ENCODE measurements at regions not wholly inside any gene's neighbourhood (a gene's known extent, or its start where the extent isn't known, plus 50 kb on each side); places are given as distances from the start of the nearest gene placed in this dataset.

- TF ChIP-seq POLR2AphosphoS5 (IDR thresholded peaks at IDR 0.05) = no peak
- no peak for TF ChIP-seq POLR2A (IDR thresholded peaks at IDR 0.05)
- no peak for TF ChIP-seq EP300 (IDR thresholded peaks at IDR 0.05; ENCODE audit: low read depth)
- no peak for TF ChIP-seq CTCF (IDR thresholded peaks at IDR 0.05)
- Histone ChIP-seq H3K27ac (no peak overlapping the region), H3K9me3 (no peaks in the 10 kb centered on the region), H3K27me3 (no peaks in the 10 kb centered on the region), H3K4me1 (no peaks in the 10 kb centered on the region), H3K36me3 (no peaks in the 10 kb centered on the region), H3K4me3 (no peak overlapping the region)
- intact Hi-C loops (cut with DNase I; ENCODE audit: low total_unique reads) (no loop called here), in situ Hi-C loops (cut with MboI; ENCODE audit: low pct_ligation_motif_present in 1 of 4, low pct_unique_long_range_greater_than_20kb in 1 of 4, low sequenced_read_pairs in 3 of 4) (no loop called here)
- 60% methylated on average over 2 of the region's 2 CpGs; no CpG with 5 or more reads in 1 of the 2 donors for WGBS, 2 donors (ENCODE audit: low coverage in 1 of 2)
- no peak for DNase-seq
Measured at GRCh38 chr16:51405361-51405760, 254.3 kb upstream of the SALL1 start.

GRCh38 chr16:51404386-51404785, 253.3 kb upstream of the SALL1 start:
- no peaks in the 10 kb centered on the region for H3K4me1 ChIP-seq
- H3K27ac ChIP-seq = no peak overlapping the region
- no peaks in the 10 kb centered on the region for H3K9me3 ChIP-seq
- no peak for TF ChIP-seq POLR2AphosphoS5 (IDR thresholded peaks at IDR 0.05)
- no peak for TF ChIP-seq CTCF (IDR thresholded peaks at IDR 0.05)
- TF ChIP-seq POLR2A (IDR thresholded peaks at IDR 0.05) = no peak
- TF ChIP-seq EP300 (IDR thresholded peaks at IDR 0.05; ENCODE audit: low read depth) = no peak
- intact Hi-C loops (cut with DNase I; ENCODE audit: low total_unique reads) = no loop called here
- H3K4me3 ChIP-seq = no peak overlapping the region
- H3K36me3 ChIP-seq = no peaks in the 10 kb centered on the region
- H3K27me3 ChIP-seq = no peaks in the 10 kb centered on the region
- no peak for DNase-seq
- 66% methylated on average over 1 of the region's 1 CpG; no CpG with 5 or more reads in 1 of the 2 donors for WGBS, 2 donors (ENCODE audit: low coverage in 1 of 2)
- in situ Hi-C loops (cut with MboI; ENCODE audit: low pct_ligation_motif_present in 1 of 4, low pct_unique_long_range_greater_than_20kb in 1 of 4, low sequenced_read_pairs in 3 of 4) = no loop called here

GRCh38 chr16:51402785-51403184, 251.7 kb upstream of the SALL1 start:
- DNase-seq = no peak
- Histone ChIP-seq H3K4me1 (no peaks in the 10 kb centered on the region), H3K36me3 (no peaks in the 10 kb centered on the region), H3K27me3 (no peaks in the 10 kb centered on the region), H3K9me3 (no peaks in the 10 kb centered on the region), H3K4me3 (no peak overlapping the region), H3K27ac (no peak overlapping the region)
- no peak for TF ChIP-seq EP300 (IDR thresholded peaks at IDR 0.05; ENCODE audit: low read depth)
- TF ChIP-seq POLR2A (IDR thresholded peaks at IDR 0.05) = no peak
- TF ChIP-seq POLR2AphosphoS5 (IDR thresholded peaks at IDR 0.05) = no peak
- TF ChIP-seq CTCF (IDR thresholded peaks at IDR 0.05) = no peak
- WGBS, 2 donors (ENCODE audit: low coverage in 1 of 2) = 55 to 56% methylated on average over 3 of the region's 3 CpGs
- intact Hi-C loops (cut with DNase I; ENCODE audit: low total_unique reads) (no loop called here), in situ Hi-C loops (cut with MboI; ENCODE audit: low pct_ligation_motif_present in 1 of 4, low pct_unique_long_range_greater_than_20kb in 1 of 4, low sequenced_read_pairs in 3 of 4) (no loop called here)

GRCh38 chr16:51402298-51402697, 251.2 kb upstream of the SALL1 start:
- in situ Hi-C loops (cut with MboI; ENCODE audit: low pct_ligation_motif_present in 1 of 4, low pct_unique_long_range_greater_than_20kb in 1 of 4, low sequenced_read_pairs in 3 of 4) (no loop called here), intact Hi-C loops (cut with DNase I; ENCODE audit: low total_unique reads) (no loop called here)
- Histone ChIP-seq H3K27me3 (no peaks in the 10 kb centered on the region), H3K4me3 (no peak overlapping the region), H3K27ac (no peak overlapping the region), H3K4me1 (no peaks in the 10 kb centered on the region), H3K9me3 (no peaks in the 10 kb centered on the region), H3K36me3 (no peaks in the 10 kb centered on the region)
- no peak for TF ChIP-seq POLR2A (IDR thresholded peaks at IDR 0.05)
- TF ChIP-seq EP300 (IDR thresholded peaks at IDR 0.05; ENCODE audit: low read depth) = no peak
- no peak for TF ChIP-seq POLR2AphosphoS5 (IDR thresholded peaks at IDR 0.05)
- TF ChIP-seq CTCF (IDR thresholded peaks at IDR 0.05) = no peak
- 100% methylated on average over 1 of the region's 1 CpG for WGBS, 2 donors (ENCODE audit: low coverage in 1 of 2)
- DNase-seq = no peak

All from transverse colon (tissue), 4 donors.